SU-DHL-6 (cell line): ENCODE measurements at regions not wholly inside any gene's neighbourhood (a gene's known extent, or its start where the extent isn't known, plus 50 kb on each side); places are given as distances from the start of the nearest gene placed in this dataset.

Experiments
- H2AFZ ChIP-seq: fragments of 200-600 bp; sonication (generic); 2 replicates; pipeline ENCODE4 v1.6.1; 2014; ENCODE audit warnings: low read depth, mild to moderate bottlenecking, moderate library complexity, mixed read lengths, antibody characterized with exemption, low read length; ENCODE audit not compliant: severe bottlenecking
- H3F3A ChIP-seq: fragments of 200-600 bp; shearing (Covaris generic); 2 replicates; pipeline ENCODE4 v1.6.0; 2016; ENCODE audit warnings: antibody characterized with exemption, mild to moderate bottlenecking; ENCODE audit not compliant: insufficient read depth
- H3K27ac ChIP-seq: fragments of 200-600 bp; sonication (generic); 2 replicates; pipeline ENCODE4 v1.5.1; 2016; ENCODE audit warnings: low read depth, mild to moderate bottlenecking, low read length, moderate library complexity, mixed read lengths
- H3K27me3 ChIP-seq: fragments of 200-600 bp; sonication (generic), shearing (Covaris generic); 2 replicates; pipeline ENCODE4 v1.6.0; 2014; ENCODE audit warnings: mild to moderate bottlenecking, low read length
- H3K36me3 ChIP-seq: fragments of 200-600 bp; sonication (generic); 2 replicates; pipeline ENCODE4 v1.6.1; 2014; ENCODE audit warnings: mild to moderate bottlenecking, low read length, mixed read lengths
- H3K4me2 ChIP-seq: fragments of 300-600, 200-600 bp; shearing (Covaris generic), sonication (generic); 2 replicates; pipeline ENCODE4 v1.6.0; 2014; ENCODE audit warnings: low read length, low read depth, mild to moderate bottlenecking; ENCODE audit not compliant: poor library complexity, severe bottlenecking
- H3K4me3 ChIP-seq: fragments of 200-600 bp; sonication (generic); 2 replicates; pipeline ENCODE4 v1.5.1; 2014; ENCODE audit warnings: antibody characterized with exemption, low read length, mild to moderate bottlenecking, mixed read lengths; ENCODE audit not compliant: insufficient read depth, poor library complexity, severe bottlenecking
- H3K79me2 ChIP-seq: fragments of 200-600 bp; sonication (generic); 2 replicates; pipeline ENCODE4 v1.6.1; 2014; ENCODE audit warnings: mild to moderate bottlenecking, low read length, moderate library complexity; ENCODE audit not compliant: insufficient read depth
- H3K9ac ChIP-seq: fragments of 200-600 bp; sonication (generic); 2 replicates; pipeline ENCODE4 v1.7.0; 2014; ENCODE audit warnings: mild to moderate bottlenecking, low read length
- H3K9me2 ChIP-seq: fragments of 200-600 bp; sonication (generic); replicated peaks from 2 replicates; pipeline ENCODE4 v1.6.1; 2014; ENCODE audit warnings: low read length; ENCODE audit not compliant: insufficient read depth
- H3K9me3 ChIP-seq: fragments of 200-600 bp; sonication (generic); 2 replicates; pipeline ENCODE4 v1.6.1; 2014; ENCODE audit warnings: low read length, mixed read lengths; ENCODE audit not compliant: insufficient read depth
- H4K20me1 ChIP-seq: fragments of 200-600 bp; sonication (generic); 2 replicates; pipeline ENCODE4 v1.6.1; 2014; ENCODE audit warnings: low read depth, mild to moderate bottlenecking, antibody characterized with exemption, low read length, moderate library complexity, mixed read lengths
- EZH2phosphoT487 ChIP-seq: fragments of 200-600 bp; sonication (generic), shearing (Covaris generic); conservative IDR thresholded peaks from 2 replicates; pipeline ENCODE4 v1.6.1; 2018; ENCODE audit warnings: mild to moderate bottlenecking, antibody characterized with exemption, low read length, moderate library complexity, mixed read lengths
- TF ChIP-seq, protein P1 (sequence below): fragments of 200-600 bp; sonication (generic); IDR thresholded peaks from one replicate; pipeline ENCODE4 v1.5.1; 2017; ENCODE audit warnings: antibody characterized with exemption, mild to moderate bottlenecking, low read length, moderate library complexity; ENCODE audit not compliant: insufficient read depth, poor library complexity, severe bottlenecking

DNA sequence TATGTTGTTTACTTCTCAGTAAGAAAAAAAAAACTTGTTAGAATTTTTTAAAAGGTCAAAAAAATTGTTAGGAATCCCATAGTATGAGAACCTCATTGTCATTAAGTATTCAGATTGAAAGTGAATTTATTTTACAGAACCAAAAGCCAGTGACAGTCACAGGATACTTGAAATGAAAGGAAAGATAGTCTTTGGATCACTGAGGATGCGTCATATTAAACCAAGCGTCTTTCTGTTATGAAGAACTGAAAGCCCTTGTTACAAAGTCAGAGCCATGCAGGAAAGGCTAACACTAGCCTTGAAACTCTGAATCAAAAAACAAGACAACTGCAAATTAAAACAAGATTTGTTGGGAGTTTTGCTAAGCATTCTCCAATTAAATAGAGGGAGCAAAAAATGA, 1348.0 kb upstream of the SLC10A2 start:
- Histone ChIP-seq H3K27ac (no peak overlapping the region), H3K27me3 (no peaks in the 10 kb centered on the region), H3K4me3 (no peak overlapping the region), H3K9me2 (no peaks in the 10 kb centered on the region), H3K9ac (no peak overlapping the region), H3K9me3 (no peaks in the 10 kb centered on the region), H3K36me3 (no peaks in the 10 kb centered on the region), H3K79me2 (no peaks in the 10 kb centered on the region), H2AFZ (no peak overlapping the region), H4K20me1 (no peaks in the 10 kb centered on the region), H3F3A (no peaks in the 10 kb centered on the region), H3K4me2 (no peak overlapping the region)
- TF ChIP-seq, protein P1, sequence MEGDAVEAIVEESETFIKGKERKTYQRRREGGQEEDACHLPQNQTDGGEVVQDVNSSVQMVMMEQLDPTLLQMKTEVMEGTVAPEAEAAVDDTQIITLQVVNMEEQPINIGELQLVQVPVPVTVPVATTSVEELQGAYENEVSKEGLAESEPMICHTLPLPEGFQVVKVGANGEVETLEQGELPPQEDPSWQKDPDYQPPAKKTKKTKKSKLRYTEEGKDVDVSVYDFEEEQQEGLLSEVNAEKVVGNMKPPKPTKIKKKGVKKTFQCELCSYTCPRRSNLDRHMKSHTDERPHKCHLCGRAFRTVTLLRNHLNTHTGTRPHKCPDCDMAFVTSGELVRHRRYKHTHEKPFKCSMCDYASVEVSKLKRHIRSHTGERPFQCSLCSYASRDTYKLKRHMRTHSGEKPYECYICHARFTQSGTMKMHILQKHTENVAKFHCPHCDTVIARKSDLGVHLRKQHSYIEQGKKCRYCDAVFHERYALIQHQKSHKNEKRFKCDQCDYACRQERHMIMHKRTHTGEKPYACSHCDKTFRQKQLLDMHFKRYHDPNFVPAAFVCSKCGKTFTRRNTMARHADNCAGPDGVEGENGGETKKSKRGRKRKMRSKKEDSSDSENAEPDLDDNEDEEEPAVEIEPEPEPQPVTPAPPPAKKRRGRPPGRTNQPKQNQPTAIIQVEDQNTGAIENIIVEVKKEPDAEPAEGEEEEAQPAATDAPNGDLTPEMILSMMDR: no peak
- no peak for TF ChIP-seq EZH2phosphoT487

DNA sequence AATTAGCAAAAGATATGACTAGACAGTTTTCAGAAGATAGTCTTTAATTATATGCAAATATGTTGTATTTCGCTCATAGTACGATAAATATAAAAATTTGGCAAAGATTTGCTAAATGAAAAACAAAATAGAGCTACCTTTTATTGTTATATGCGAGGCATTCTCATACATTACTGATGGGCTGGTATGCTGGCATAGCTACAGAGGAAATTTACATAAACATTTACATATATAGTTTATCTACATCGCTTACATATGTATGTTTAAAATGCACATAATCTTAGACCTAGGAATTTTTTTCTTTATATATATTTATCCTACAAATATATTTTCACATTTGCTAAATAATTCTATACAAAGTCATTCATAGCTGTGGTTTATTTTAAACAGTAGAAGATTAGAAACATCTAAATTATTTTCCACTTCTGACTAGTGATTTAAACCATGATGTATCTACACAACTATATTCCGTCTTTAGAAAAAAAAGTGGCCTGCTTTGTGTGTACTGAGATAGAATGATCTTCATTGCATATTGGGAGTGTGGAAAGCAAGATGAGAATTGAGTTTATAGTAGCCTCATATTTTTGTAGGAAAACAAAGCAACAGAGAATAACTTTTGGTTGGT, 1345.0 kb upstream of the SLC10A2 start:
- H4K20me1 ChIP-seq: no peaks in the 10 kb centered on the region
- no peaks in the 10 kb centered on the region for H3K79me2 ChIP-seq
- H3K4me2 ChIP-seq: no peak overlapping the region
- no peak overlapping the region for H3K27ac ChIP-seq
- H3K4me3 ChIP-seq: no peak overlapping the region
- H3K9me2 ChIP-seq: no peaks in the 10 kb centered on the region
- no peaks in the 10 kb centered on the region for H3K9me3 ChIP-seq
- H3F3A ChIP-seq: no peaks in the 10 kb centered on the region
- no peak overlapping the region for H2AFZ ChIP-seq
- H3K27me3 ChIP-seq: no peaks in the 10 kb centered on the region
- TF ChIP-seq, protein P1: no peak
- no peak for TF ChIP-seq EZH2phosphoT487
- no peak overlapping the region for H3K9ac ChIP-seq
- H3K36me3 ChIP-seq: no peaks in the 10 kb centered on the region

DNA sequence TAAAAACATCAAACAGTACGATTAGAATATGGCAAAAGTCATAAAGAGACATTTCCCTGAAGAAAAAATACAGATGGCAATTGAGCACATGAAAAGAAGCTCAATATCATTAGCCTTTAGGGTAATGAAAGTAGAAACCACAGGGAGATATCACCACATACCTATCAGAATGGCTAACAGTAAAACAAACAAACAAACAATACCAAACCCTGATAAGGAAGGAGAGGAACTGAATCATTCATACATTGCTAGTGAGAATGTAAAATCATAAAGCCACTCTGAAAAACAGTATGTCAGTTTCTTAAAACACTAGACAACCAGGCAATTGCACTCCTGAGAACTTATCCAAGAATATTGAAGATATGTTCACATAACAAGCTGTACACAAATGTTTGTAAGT, 1342.5 kb upstream of the SLC10A2 start:
- TF ChIP-seq, protein P1: no peak
- TF ChIP-seq EZH2phosphoT487: no peak
- H3K9ac ChIP-seq: no peak overlapping the region
- H2AFZ ChIP-seq: no peak overlapping the region
- H3K27ac ChIP-seq: no peak overlapping the region
- H3K4me2 ChIP-seq: no peak overlapping the region
- H3K4me3 ChIP-seq: no peak overlapping the region
- no peaks in the 10 kb centered on the region for H3K79me2 ChIP-seq
- no peaks in the 10 kb centered on the region for H4K20me1 ChIP-seq
- H3K9me2 ChIP-seq: no peaks in the 10 kb centered on the region
- no peaks in the 10 kb centered on the region for H3F3A ChIP-seq
- no peaks in the 10 kb centered on the region for H3K27me3 ChIP-seq
- no peaks in the 10 kb centered on the region for H3K9me3 ChIP-seq
- no peaks in the 10 kb centered on the region for H3K36me3 ChIP-seq
